ENCODE measurements at regions not wholly inside any gene's neighbourhood (a gene's known extent, or its start where the extent isn't known, plus 50 kb on each side); places are given as distances from the start of the nearest gene placed in this dataset.

- no peaks in the 10 kb centered on the region for H3K79me2 ChIP-seq (ENCODE audit: low read length)
- TF ChIP-seq, protein P1, sequence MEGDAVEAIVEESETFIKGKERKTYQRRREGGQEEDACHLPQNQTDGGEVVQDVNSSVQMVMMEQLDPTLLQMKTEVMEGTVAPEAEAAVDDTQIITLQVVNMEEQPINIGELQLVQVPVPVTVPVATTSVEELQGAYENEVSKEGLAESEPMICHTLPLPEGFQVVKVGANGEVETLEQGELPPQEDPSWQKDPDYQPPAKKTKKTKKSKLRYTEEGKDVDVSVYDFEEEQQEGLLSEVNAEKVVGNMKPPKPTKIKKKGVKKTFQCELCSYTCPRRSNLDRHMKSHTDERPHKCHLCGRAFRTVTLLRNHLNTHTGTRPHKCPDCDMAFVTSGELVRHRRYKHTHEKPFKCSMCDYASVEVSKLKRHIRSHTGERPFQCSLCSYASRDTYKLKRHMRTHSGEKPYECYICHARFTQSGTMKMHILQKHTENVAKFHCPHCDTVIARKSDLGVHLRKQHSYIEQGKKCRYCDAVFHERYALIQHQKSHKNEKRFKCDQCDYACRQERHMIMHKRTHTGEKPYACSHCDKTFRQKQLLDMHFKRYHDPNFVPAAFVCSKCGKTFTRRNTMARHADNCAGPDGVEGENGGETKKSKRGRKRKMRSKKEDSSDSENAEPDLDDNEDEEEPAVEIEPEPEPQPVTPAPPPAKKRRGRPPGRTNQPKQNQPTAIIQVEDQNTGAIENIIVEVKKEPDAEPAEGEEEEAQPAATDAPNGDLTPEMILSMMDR (IDR thresholded peaks at IDR 0.05; ENCODE audit: low read depth, low read length): no peak
- no peak for TF ChIP-seq EZH2phosphoT487 (IDR thresholded peaks at IDR 0.05; ENCODE audit: low read depth)
- no peaks in the 10 kb centered on the region for H3K9me3 ChIP-seq (ENCODE audit: insufficient read depth, low read length)
These were observed 2178.3 kb downstream of the TP53TG3F start for GRCh38 chr16:35637683-35638082.

GRCh38 chr16:35639233-35640205, 2180.1 kb downstream of the TP53TG3F start:
- Histone ChIP-seq H3K27me3 (ENCODE audit: low read depth, low read length) (no peaks in the 10 kb centered on the region), H3K4me3 (ENCODE audit: low read length) (no peak overlapping the region), H3K36me3 (replicated peaks; ENCODE audit: low read depth, low read length) (no peaks in the 10 kb centered on the region), H3K27ac (ENCODE audit: low read length) (no peak overlapping the region), H3K9me3 (ENCODE audit: insufficient read depth, low read length) (no peaks in the 10 kb centered on the region), H3K4me1 (ENCODE audit: low read length) (no peaks in the 10 kb centered on the region), H4K20me1 (ENCODE audit: insufficient read depth, low read length) (no peaks in the 10 kb centered on the region), H2AFZ (ENCODE audit: low read depth, low read length) (no peak overlapping the region), H3K9ac (ENCODE audit: low read length) (no peak overlapping the region), H3K79me2 (ENCODE audit: low read length) (no peaks in the 10 kb centered on the region), H3K4me2 (ENCODE audit: low read length) (no peak overlapping the region)
- TF ChIP-seq EZH2phosphoT487 (IDR thresholded peaks at IDR 0.05; ENCODE audit: low read depth): no peak
- TF ChIP-seq, protein P1 (IDR thresholded peaks at IDR 0.05; ENCODE audit: low read depth, low read length): no peak

More at GRCh38 chr16:35637683-35638082, 2178.3 kb downstream of the TP53TG3F start:
- no peak overlapping the region for H3K4me2 ChIP-seq (ENCODE audit: low read length)
- no peak overlapping the region for H3K4me3 ChIP-seq (ENCODE audit: low read length)
- no peaks in the 10 kb centered on the region for H3K27me3 ChIP-seq (ENCODE audit: low read depth, low read length)
- H3K4me1 ChIP-seq (ENCODE audit: low read length): no peaks in the 10 kb centered on the region
- no peak overlapping the region for H3K9ac ChIP-seq (ENCODE audit: low read length)
- no peak overlapping the region for H2AFZ ChIP-seq (ENCODE audit: low read depth, low read length)
- no peaks in the 10 kb centered on the region for H3K36me3 ChIP-seq (replicated peaks; ENCODE audit: low read depth, low read length)
- H3K27ac ChIP-seq (ENCODE audit: low read length): no peak overlapping the region
- H4K20me1 ChIP-seq (ENCODE audit: insufficient read depth, low read length): no peaks in the 10 kb centered on the region

DNA sequence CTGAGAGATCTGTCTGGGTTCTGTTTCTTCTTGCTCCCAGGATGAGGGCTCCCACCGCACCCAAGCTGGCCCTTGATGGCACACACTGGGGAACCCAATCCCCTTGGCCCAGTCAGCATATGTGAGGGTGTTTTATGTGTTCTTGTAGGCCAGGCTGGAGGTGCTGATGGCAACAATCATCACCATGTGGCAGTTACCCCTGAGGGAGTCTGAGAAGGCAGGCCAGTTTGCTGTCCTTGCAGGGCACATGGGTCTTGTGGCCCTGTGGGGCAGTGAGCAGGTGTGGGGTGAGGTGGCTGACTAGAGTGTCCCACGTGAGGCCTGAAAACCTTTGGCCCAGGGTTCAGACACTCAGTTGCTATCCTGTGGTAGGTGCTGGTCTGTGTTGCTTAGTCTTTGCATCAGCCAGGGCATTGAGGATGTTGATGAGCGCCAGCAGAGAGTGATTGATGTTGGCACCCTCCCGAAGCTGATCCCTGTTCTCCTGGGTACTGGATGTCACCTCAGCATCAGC, 2183.0 kb downstream of the TP53TG3F start:
- Histone ChIP-seq H3K4me1 (ENCODE audit: low read length) (no peaks in the 10 kb centered on the region), H2AFZ (ENCODE audit: low read depth, low read length) (no peak overlapping the region), H3K27me3 (ENCODE audit: low read depth, low read length) (no peaks in the 10 kb centered on the region), H3K4me3 (ENCODE audit: low read length) (no peak overlapping the region), H3K4me2 (ENCODE audit: low read length) (no peak overlapping the region), H3K79me2 (ENCODE audit: low read length) (no peaks in the 10 kb centered on the region), H4K20me1 (ENCODE audit: insufficient read depth, low read length) (no peaks in the 10 kb centered on the region), H3K27ac (ENCODE audit: low read length) (no peak overlapping the region), H3K9me3 (ENCODE audit: insufficient read depth, low read length) (no peaks in the 10 kb centered on the region), H3K9ac (ENCODE audit: low read length) (no peak overlapping the region), H3K36me3 (replicated peaks; ENCODE audit: low read depth, low read length) (no peaks in the 10 kb centered on the region)
- TF ChIP-seq EZH2phosphoT487 (IDR thresholded peaks at IDR 0.05; ENCODE audit: low read depth): no peak
- TF ChIP-seq, protein P1 (IDR thresholded peaks at IDR 0.05; ENCODE audit: low read depth, low read length): no peak

DNA sequence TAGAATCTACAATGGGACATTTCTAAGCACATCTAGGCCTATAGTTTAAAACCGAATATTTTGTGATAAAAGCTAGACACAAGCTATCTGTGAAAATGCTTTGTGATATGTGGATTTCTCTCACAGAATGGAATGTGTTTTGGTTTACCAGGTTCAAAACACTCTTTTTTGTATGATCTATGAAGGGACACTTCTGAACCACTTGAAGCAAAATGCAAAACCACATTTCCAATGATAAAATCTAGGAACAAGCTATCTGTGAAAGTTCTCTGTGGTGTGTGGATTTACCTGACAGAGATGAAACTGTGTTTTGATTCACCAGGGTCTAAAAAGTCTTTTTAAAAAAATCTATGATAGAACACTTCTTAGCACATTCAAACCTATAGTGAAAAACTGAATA, 2192.4 kb downstream of the TP53TG3F start:
- H3K79me2 ChIP-seq (ENCODE audit: low read length): no peaks in the 10 kb centered on the region
- H3K4me3 ChIP-seq (ENCODE audit: low read length): no peak overlapping the region
- no peak for TF ChIP-seq EZH2phosphoT487 (IDR thresholded peaks at IDR 0.05; ENCODE audit: low read depth)
- TF ChIP-seq, protein P1 (IDR thresholded peaks at IDR 0.05; ENCODE audit: low read depth, low read length): no peak
- H3K4me1 ChIP-seq (ENCODE audit: low read length): no peaks in the 10 kb centered on the region
- H3K4me2 ChIP-seq (ENCODE audit: low read length): no peak overlapping the region
- H3K9ac ChIP-seq (ENCODE audit: low read length): no peak overlapping the region
- H2AFZ ChIP-seq (ENCODE audit: low read depth, low read length): no peak overlapping the region
- H3K27me3 ChIP-seq (ENCODE audit: low read depth, low read length): no peaks in the 10 kb centered on the region
- no peak overlapping the region for H3K27ac ChIP-seq (ENCODE audit: low read length)
- H4K20me1 ChIP-seq (ENCODE audit: insufficient read depth, low read length): no peaks in the 10 kb centered on the region
- peaks cover 7% of the 10 kb centered on the region for H3K36me3 ChIP-seq (replicated peaks; ENCODE audit: low read depth, low read length)
- H3K9me3 ChIP-seq (ENCODE audit: insufficient read depth, low read length): peaks cover 24% of the 10 kb centered on the region; the same call in 1 of the 2 replicates

All from OCI-LY3 (cell line).